NCI-H2107 (cell line): ENCODE measurements at regions not wholly inside any gene's neighbourhood (a gene's known extent, or its start where the extent isn't known, plus 50 kb on each side); places are given as distances from the start of the nearest gene placed in this dataset.

Source experiments
- DNase-seq: peaks from one replicate; lab custom pipeline; 2025; lab: John Stamatoyannopoulos, UW

GRCh38 chr1:99573431-99574217 is 72.3 kb upstream of the PALMD start:
- DNase-seq: no peak

- no peak for DNase-seq
Measured at GRCh38 chr1:99577313-99577712, 68.6 kb upstream of the PALMD start.

- DNase-seq: no peak
Measured at GRCh38 chr1:99579691-99580172, 66.2 kb upstream of the PALMD start.

- DNase-seq: no peak
Measured at GRCh38 chr1:99580451-99580850, 65.5 kb upstream of the PALMD start.

GRCh38 chr1:99587008-99587407 is 58.9 kb upstream of the PALMD start:
- no peak for DNase-seq

GRCh38 chr1:99589186-99589636 is 56.7 kb upstream of the PALMD start:
- no peak for DNase-seq

- DNase-seq: no peak
Measured at GRCh38 chr1:99590578-99591209, 55.2 kb upstream of the PALMD start.

- DNase-seq: no peak
Measured at GRCh38 chr1:99591886-99592285, 54.0 kb upstream of the PALMD start.

- DNase-seq: no peak
Measured at GRCh38 chr1:99594205-99594604, 51.7 kb upstream of the PALMD start.

GRCh38 chr1:99595041-99595440 is 50.9 kb upstream of the PALMD start:
- no peak for DNase-seq

- DNase-seq: no peak
Measured at GRCh38 chr1:99595441-99595840, 50.5 kb upstream of the PALMD start.
